ENCODE measurements at regions not wholly inside any gene's neighbourhood (a gene's known extent, or its start where the extent isn't known, plus 50 kb on each side); places are given as distances from the start of the nearest gene placed in this dataset.

DNA sequence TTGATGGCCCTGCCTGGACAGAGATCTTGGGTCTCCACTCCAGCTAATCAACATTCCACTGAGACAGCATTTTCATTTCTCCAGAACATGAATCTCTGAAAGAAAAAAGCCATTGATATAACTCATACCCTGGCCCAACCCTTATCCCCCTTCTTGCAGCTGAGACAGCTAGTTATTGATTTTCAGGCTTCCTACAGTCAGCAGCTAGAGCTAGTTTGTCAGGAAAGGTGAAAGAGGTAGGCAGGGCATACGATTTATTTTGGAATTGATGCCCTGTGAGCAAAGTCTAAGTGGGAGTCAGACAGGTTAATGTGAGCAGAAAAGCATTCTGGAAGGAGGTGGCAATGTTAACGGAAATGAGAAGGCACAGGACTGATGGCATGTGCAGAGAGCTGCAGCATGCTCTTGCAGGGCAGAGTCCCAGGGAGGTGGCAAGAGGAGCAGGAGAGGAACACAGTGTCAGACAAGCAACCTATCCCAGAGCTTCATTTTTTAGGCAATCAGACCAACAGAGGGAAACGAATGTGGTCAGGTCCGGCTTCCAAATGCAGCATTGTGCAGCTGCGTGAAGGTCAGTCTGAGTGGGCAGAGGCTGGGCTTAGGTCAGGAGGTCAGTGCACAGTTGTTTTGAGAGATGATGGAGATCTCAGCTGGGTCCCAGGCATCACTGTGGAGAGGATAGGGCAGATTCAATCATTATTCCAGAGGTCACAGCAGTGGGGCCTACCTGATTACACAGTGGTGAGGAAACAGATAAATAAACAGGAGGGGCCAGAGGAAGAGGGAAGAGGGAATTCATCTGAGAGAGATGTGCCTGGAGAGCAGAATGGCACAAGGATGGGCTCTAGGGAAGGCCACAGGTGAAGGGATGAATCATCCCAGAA is 134.8 kb downstream of the CMPK2 start (continued):
- no peak for TF ChIP-seq ZNF274 (IDR thresholded peaks at IDR 0.05; ENCODE audit: low read depth, low read length)
- TF ChIP-seq SIN3A (IDR thresholded peaks at IDR 0.05; ENCODE audit: low read depth): no peak
- no peak for TF ChIP-seq EZH2phosphoT487 (IDR thresholded peaks at IDR 0.05; ENCODE audit: borderline replicate concordance)
- TF ChIP-seq POLR2AphosphoS5 (IDR thresholded peaks at IDR 0.05; ENCODE audit: low read depth, low read length): no peak
- TF ChIP-seq EGR1 (IDR thresholded peaks at IDR 0.05; ENCODE audit: low read depth): no peak
- TF ChIP-seq FOSL1 (IDR thresholded peaks at IDR 0.05; ENCODE audit: low read depth): no peak
- TF ChIP-seq, protein P1, sequence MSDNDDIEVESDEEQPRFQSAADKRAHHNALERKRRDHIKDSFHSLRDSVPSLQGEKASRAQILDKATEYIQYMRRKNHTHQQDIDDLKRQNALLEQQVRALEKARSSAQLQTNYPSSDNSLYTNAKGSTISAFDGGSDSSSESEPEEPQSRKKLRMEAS (IDR thresholded peaks at IDR 0.05): no peak
- TF ChIP-seq ZFX (IDR thresholded peaks at IDR 0.05): no peak
- TF ChIP-seq TCF7L2 (IDR thresholded peaks at IDR 0.05; ENCODE audit: borderline replicate concordance, extremely low read depth, insufficient read depth, insufficient read length): no peak
- no peak for TF ChIP-seq JUND (IDR thresholded peaks at IDR 0.05)

DNA sequence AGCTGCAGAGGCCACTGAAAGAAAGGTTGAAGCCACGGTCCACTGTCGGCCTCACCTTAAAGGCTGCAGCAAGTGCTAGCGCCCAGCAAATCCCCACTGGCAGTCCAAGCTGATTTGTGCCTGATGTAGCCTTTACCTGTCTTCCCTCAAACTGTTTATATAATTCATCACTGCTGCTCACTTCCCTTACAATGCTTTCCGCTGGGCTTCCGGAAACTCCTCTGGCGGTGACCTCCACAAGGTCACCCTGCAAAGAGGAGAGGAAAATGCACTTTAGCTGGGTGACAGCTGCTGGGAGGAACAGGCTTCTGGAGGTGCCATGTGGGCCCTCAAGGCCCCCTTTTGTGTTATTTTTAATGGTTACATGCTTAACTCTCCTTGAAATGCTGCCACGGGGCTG is 126.2 kb downstream of the CMPK2 start:
- intact Hi-C loops (cut with micrococcal nuclease): no loop called here

More for the DNA sequence above, 126.2 kb downstream of the CMPK2 start:
- no peaks in the 10 kb centered on the region for H4K20me1 ChIP-seq (ENCODE audit: insufficient read depth)
- no peak for ATAC-seq
- BruUV-seq (replicated peaks): no TSS peak
- no peak overlapping the region for H2AFZ ChIP-seq (ENCODE audit: low read depth, low read length, poor library complexity, severe bottlenecking)
- no peaks in the 10 kb centered on the region for H3K79me2 ChIP-seq (ENCODE audit: insufficient read depth, low read length)
- no peak overlapping the region for H3K4me2 ChIP-seq (ENCODE audit: low read length)
- no peaks in the 10 kb centered on the region for H3K4me1 ChIP-seq (ENCODE audit: control insufficient read depth in 1 of 2, insufficient read depth in 2 of 2, low read length in 2 of 2)
- ChIA-PET RAD21 (ENCODE audit: low non-redundant PET in 1 of 2, low total read pairs in 2 of 2, uncharacterized antibody in 2 of 2, unreplicated experiment in 2 of 2) (no interaction called here), POLR2A (no interaction called here), CTCF (no interaction called here)
- H3K9me2 ChIP-seq (ENCODE audit: insufficient read depth): no peaks in the 10 kb centered on the region
- H3K27me3 ChIP-seq (ENCODE audit: insufficient read depth, low read length): no peaks in the 10 kb centered on the region
- H3K9me3 ChIP-seq (ENCODE audit: control insufficient read depth in 1 of 2, insufficient read depth in 1 of 2, low read depth in 1 of 2, low read length in 2 of 2): no peaks in the 10 kb centered on the region
- H3K36me3 ChIP-seq (ENCODE audit: control insufficient read depth in 1 of 2, insufficient read depth in 2 of 2, low read length in 2 of 2): no peaks in the 10 kb centered on the region
- DNase-seq (ENCODE audit: low read depth, low spot score): no peak
- no peak overlapping the region for H3K4me3 ChIP-seq (replicated peaks in 1 of 2; ENCODE audit: low read depth in 1 of 2, low read length in 2 of 2)
- TF ChIP-seq, protein P2, sequence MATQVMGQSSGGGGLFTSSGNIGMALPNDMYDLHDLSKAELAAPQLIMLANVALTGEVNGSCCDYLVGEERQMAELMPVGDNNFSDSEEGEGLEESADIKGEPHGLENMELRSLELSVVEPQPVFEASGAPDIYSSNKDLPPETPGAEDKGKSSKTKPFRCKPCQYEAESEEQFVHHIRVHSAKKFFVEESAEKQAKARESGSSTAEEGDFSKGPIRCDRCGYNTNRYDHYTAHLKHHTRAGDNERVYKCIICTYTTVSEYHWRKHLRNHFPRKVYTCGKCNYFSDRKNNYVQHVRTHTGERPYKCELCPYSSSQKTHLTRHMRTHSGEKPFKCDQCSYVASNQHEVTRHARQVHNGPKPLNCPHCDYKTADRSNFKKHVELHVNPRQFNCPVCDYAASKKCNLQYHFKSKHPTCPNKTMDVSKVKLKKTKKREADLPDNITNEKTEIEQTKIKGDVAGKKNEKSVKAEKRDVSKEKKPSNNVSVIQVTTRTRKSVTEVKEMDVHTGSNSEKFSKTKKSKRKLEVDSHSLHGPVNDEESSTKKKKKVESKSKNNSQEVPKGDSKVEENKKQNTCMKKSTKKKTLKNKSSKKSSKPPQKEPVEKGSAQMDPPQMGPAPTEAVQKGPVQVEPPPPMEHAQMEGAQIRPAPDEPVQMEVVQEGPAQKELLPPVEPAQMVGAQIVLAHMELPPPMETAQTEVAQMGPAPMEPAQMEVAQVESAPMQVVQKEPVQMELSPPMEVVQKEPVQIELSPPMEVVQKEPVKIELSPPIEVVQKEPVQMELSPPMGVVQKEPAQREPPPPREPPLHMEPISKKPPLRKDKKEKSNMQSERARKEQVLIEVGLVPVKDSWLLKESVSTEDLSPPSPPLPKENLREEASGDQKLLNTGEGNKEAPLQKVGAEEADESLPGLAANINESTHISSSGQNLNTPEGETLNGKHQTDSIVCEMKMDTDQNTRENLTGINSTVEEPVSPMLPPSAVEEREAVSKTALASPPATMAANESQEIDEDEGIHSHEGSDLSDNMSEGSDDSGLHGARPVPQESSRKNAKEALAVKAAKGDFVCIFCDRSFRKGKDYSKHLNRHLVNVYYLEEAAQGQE (IDR thresholded peaks at IDR 0.05; ENCODE audit: low read depth): no peak
- TF ChIP-seq ZNF274 (IDR thresholded peaks at IDR 0.05; ENCODE audit: low read depth, low read length): no peak
- H3K9ac ChIP-seq (ENCODE audit: low read length): no peak overlapping the region
- H3K27ac ChIP-seq (ENCODE audit: low read depth, low read length): no peak overlapping the region

Measured in HCT116 (cell line).